ENCODE measurements at regions not wholly inside any gene's neighbourhood (a gene's known extent, or its start where the extent isn't known, plus 50 kb on each side); places are given as distances from the start of the nearest gene placed in this dataset.
"Not testable (repeated sequence)": the region's sequence is repeated elsewhere in the genome, so short reads cannot be mapped to it uniquely, and the experiment has no call there.

DNA sequence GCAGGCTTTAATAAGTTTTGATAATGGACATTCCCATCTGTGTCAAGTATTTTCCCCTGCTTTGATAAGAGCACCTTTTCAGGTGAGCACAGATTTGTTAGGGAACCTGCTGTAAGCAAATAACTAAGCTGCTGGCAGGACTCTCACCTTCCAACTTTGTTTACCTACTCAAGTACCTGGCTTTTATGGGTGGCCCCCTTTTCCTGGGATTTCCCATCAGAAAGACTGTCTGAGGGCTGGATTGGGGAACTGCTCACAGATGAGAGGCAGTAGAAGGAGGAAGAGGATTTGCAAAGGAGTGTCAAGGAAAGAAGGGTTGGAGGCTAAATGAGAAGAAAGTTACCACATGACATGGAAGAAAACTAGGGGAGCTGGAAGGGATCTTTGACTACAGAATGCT, 210.1 kb upstream of the RIMS1 start:
- no peaks in the 10 kb centered on the region for H3K9me3 ChIP-seq

DNA sequence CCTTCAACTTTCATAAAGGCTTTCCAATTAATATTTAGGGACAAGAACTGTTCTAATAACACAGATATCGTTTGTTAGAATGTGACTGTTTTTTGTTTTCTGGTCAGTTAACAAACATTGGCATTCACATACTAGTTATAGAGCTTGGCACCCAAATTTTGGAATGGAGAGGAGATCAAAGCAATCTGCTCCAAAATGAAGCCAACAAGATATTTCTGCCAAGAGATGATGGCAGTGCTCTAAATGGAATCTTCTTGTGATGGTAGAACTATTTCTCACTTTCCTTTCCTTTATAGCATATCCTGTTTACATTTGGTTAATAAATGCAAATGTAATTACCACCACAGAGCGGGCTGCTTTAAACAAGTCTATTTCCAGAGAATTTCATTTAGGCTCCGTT, 208.3 kb upstream of the RIMS1 start:
- Histone ChIP-seq H3K9me3 (no peaks in the 10 kb centered on the region), H3K36me3 (no peaks in the 10 kb centered on the region), H3K4me1 (ENCODE audit: control insufficient read depth in 1 of 2, insufficient read depth in 1 of 2, low read depth in 1 of 2, low read length in 1 of 2) (no peaks in the 10 kb centered on the region), H3K27ac (no peak overlapping the region), H3K4me3 (ENCODE audit: low read depth in 1 of 2, low read length in 1 of 2) (no peak overlapping the region), H3K27me3 (no peaks in the 10 kb centered on the region)
- TF ChIP-seq, protein P1, sequence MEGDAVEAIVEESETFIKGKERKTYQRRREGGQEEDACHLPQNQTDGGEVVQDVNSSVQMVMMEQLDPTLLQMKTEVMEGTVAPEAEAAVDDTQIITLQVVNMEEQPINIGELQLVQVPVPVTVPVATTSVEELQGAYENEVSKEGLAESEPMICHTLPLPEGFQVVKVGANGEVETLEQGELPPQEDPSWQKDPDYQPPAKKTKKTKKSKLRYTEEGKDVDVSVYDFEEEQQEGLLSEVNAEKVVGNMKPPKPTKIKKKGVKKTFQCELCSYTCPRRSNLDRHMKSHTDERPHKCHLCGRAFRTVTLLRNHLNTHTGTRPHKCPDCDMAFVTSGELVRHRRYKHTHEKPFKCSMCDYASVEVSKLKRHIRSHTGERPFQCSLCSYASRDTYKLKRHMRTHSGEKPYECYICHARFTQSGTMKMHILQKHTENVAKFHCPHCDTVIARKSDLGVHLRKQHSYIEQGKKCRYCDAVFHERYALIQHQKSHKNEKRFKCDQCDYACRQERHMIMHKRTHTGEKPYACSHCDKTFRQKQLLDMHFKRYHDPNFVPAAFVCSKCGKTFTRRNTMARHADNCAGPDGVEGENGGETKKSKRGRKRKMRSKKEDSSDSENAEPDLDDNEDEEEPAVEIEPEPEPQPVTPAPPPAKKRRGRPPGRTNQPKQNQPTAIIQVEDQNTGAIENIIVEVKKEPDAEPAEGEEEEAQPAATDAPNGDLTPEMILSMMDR (IDR thresholded peaks at IDR 0.05): no peak

More for the DNA sequence above, 210.1 kb upstream of the RIMS1 start:
- H3K4me3 ChIP-seq (ENCODE audit: low read depth in 1 of 2, low read length in 1 of 2): no peak overlapping the region
- no peak overlapping the region for H3K27ac ChIP-seq
- H3K27me3 ChIP-seq: no peaks in the 10 kb centered on the region
- no peaks in the 10 kb centered on the region for H3K36me3 ChIP-seq
- H3K4me1 ChIP-seq (ENCODE audit: control insufficient read depth in 1 of 2, insufficient read depth in 1 of 2, low read depth in 1 of 2, low read length in 1 of 2): no peaks in the 10 kb centered on the region
- TF ChIP-seq, protein P1 (IDR thresholded peaks at IDR 0.05): no peak

DNA sequence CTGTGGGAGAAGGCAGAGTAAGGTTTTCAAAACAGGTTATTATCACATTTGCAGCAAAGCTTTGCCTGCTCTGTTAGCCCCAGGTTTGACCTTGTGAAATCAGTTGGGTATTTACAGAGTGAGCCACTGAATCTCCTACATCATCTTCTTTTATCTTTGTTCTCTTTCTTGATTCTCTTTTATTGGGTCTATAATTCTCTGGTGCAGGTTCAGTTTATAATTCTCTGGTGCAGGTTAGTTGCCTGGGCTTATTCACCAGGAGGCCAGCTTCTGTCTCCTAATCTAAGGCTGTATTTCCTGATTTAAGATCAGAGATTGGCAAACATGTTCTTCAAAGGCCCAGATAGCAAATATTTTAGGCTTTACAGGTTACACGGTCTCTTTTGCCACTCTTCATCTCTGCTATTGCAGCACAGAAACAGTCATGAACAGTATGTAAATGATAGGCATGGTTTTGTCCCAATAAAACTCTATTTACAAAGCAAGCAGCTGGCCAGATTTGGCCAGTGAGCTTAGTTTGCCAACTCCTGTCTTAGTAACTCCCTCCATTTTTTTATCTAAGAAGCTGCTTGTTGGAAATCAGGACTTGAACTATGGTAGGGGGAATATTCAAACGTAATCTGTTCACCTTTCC, 205.0 kb upstream of the RIMS1 start:
- H3K27me3 ChIP-seq: no peaks in the 10 kb centered on the region
- TF ChIP-seq, protein P1 (IDR thresholded peaks at IDR 0.05): no peak
- no peaks in the 10 kb centered on the region for H3K9me3 ChIP-seq
- no peaks in the 10 kb centered on the region for H3K36me3 ChIP-seq
- no peak overlapping the region for H3K27ac ChIP-seq
- no peaks in the 10 kb centered on the region for H3K4me1 ChIP-seq (ENCODE audit: control insufficient read depth in 1 of 2, insufficient read depth in 1 of 2, low read depth in 1 of 2, low read length in 1 of 2)
- no peak overlapping the region for H3K4me3 ChIP-seq (ENCODE audit: low read depth in 1 of 2, low read length in 1 of 2)

DNA sequence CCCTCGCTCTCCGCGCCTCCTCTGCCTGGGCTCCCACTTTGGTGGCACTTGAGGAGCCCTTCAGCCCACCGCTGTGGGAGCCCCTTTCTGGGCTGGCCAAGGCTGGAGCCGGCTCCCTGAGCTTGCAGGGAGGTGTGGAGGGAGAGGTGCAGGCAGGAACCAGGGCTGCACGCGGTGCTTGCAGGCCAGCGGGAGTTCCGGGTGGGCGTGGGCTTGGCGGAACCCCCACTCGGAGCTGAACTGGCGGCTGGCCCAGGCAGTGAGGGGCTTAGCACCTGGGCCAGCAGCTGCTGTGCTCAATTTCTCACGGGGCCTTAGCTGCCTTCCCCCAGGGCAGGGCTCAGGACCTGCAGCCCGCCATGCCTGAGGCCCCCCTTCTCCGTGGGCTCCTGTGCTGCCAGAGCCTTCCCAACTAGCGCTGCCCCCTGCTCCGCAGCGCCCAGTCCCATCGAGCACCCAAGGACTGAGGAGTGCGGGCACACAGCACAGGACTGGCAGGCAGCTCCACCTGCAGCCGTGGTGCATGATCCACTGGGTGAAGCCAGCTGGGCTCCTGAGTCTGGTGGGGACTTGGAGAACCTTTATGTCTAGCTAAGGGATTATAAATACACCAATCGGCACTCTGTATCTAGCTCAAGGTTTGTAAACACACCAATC, 200.2 kb upstream of the RIMS1 start:
- H3K9me3 ChIP-seq; H3K27me3 ChIP-seq; H3K4me3 ChIP-seq (ENCODE audit: low read depth in 1 of 2, low read length in 1 of 2); H3K27ac ChIP-seq; H3K36me3 ChIP-seq; H3K4me1 ChIP-seq (ENCODE audit: control insufficient read depth in 1 of 2, insufficient read depth in 1 of 2, low read depth in 1 of 2, low read length in 1 of 2): not testable (repeated sequence)

DNA sequence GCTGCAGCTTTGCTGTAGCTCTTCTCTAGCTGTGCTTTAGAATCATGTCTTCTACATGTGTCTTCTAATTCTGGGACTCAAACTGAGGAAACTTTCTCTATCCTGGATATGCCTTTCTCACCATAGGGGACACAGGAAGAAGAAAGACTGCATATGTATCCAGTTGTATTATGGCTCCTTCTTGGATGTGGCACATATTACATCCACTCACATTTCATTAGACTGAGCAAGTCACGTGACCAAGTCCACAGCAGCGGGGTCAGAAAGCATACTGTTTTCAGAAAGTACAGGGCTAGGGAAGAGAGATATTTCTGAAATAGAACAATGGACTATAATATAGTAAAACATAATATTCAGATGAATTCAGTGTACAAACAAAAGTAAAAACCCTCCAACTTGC, 187.6 kb upstream of the RIMS1 start:
- Histone ChIP-seq H3K27me3 (no peaks in the 10 kb centered on the region), H3K9me3 (no peaks in the 10 kb centered on the region), H3K36me3 (no peaks in the 10 kb centered on the region), H3K4me3 (ENCODE audit: low read depth in 1 of 2, low read length in 1 of 2) (no peak overlapping the region), H3K4me1 (ENCODE audit: control insufficient read depth in 1 of 2, insufficient read depth in 1 of 2, low read depth in 1 of 2, low read length in 1 of 2) (no peaks in the 10 kb centered on the region), H3K27ac (no peak overlapping the region)
- TF ChIP-seq, protein P1 (IDR thresholded peaks at IDR 0.05): no peak

DNA sequence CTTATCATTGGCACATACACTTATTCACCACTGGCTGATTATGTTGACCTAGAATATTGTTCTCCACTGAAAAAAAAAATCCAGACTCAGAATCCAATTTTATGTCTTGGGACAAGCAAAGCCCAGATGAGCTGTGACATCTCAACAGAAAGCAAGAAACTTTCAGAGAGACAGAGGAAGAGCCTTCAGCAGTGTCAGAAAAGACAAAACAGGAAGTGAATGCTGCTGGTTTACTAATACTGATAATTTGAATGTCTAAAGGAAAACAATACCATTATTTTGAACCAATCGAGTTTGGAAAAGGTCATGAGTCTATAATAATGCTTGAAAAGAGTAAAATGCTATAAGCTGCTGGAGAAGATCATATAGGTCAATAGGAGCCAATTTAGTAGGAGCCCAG, 179.8 kb upstream of the RIMS1 start:
- H3K36me3 ChIP-seq: no peaks in the 10 kb centered on the region
- H3K4me1 ChIP-seq (ENCODE audit: control insufficient read depth in 1 of 2, insufficient read depth in 1 of 2, low read depth in 1 of 2, low read length in 1 of 2): no peaks in the 10 kb centered on the region
- no peak overlapping the region for H3K27ac ChIP-seq
- no peak overlapping the region for H3K4me3 ChIP-seq (ENCODE audit: low read depth in 1 of 2, low read length in 1 of 2)
- no peaks in the 10 kb centered on the region for H3K27me3 ChIP-seq
- TF ChIP-seq, protein P1 (IDR thresholded peaks at IDR 0.05): no peak
- H3K9me3 ChIP-seq: no peaks in the 10 kb centered on the region
